ENCODE measurements at regions not wholly inside any gene's neighbourhood (a gene's known extent, or its start where the extent isn't known, plus 50 kb on each side); places are given as distances from the start of the nearest gene placed in this dataset.

- no peak for TF ChIP-seq EZH2 (IDR thresholded peaks at IDR 0.05)
- TF ChIP-seq POLR2AphosphoS5 (IDR thresholded peaks at IDR 0.05; ENCODE audit: borderline replicate concordance, low read depth, low read length): no peak
These were observed 220.8 kb downstream of the NRIP1 start for GRCh38 chr21:14844001-14844400.
